ENCODE measurements at regions not wholly inside any gene's neighbourhood (a gene's known extent, or its start where the extent isn't known, plus 50 kb on each side); places are given as distances from the start of the nearest gene placed in this dataset.

- POLR2A ChIA-PET = no interaction called here
- FAIRE-seq = no peak
- Histone ChIP-seq H3K4me3 (replicated peaks in 1 of 3; ENCODE audit: insufficient read depth in 1 of 3, low read depth in 1 of 3, low read length in 3 of 3) (no peak overlapping the region), H2AFZ (ENCODE audit: low read depth, low read length) (no peak overlapping the region), H4K20me1 (replicated peaks; ENCODE audit: control insufficient read depth, extremely low read depth, insufficient read depth, low read length) (no peaks in the 10 kb centered on the region), H3K9me3 (replicated peaks; ENCODE audit: control insufficient read depth, insufficient read depth, low read length) (no peaks in the 10 kb centered on the region), H3K9ac (replicated peaks; ENCODE audit: extremely low read depth, insufficient read depth, low read length) (no peak overlapping the region), H3K79me2 (ENCODE audit: control insufficient read depth, insufficient read depth, low read length) (no peaks in the 10 kb centered on the region), H3K4me2 (ENCODE audit: insufficient read depth, low read length) (no peak overlapping the region), H3K36me3 (ENCODE audit: control insufficient read depth in 2 of 2, extremely low read depth in 1 of 2, insufficient read depth in 2 of 2, low read length in 2 of 2) (no peaks in the 10 kb centered on the region), H3K27me3 (ENCODE audit: control insufficient read depth in 2 of 2, insufficient read depth in 2 of 2, low read length in 2 of 2) (no peaks in the 10 kb centered on the region), H3K27ac (ENCODE audit: insufficient read depth, low read depth, low read length) (no peak overlapping the region), H3K4me1 (ENCODE audit: control insufficient read depth, extremely low read depth, insufficient read depth, low read length) (no peaks in the 10 kb centered on the region), H3K9me1 (replicated peaks; ENCODE audit: control insufficient read depth, extremely low read depth, insufficient read depth, low read length) (no peaks in the 10 kb centered on the region)
- CTCF ChIA-PET = no interaction called here
- intact Hi-C loops (cut with micrococcal nuclease) (no loop called here), dilution Hi-C loops (cut with MboI; ENCODE audit: extremely low pct_ligation_motif_present, low sequenced_read_pairs) (no loop called here)
- TF ChIP-seq EZH2 (IDR thresholded peaks at IDR 0.05; ENCODE audit: borderline replicate concordance, low read depth, low read length, severe bottlenecking) (no peak), MYC (IDR thresholded peaks at IDR 0.05; ENCODE audit: low read depth, low read length) (no peak), FOS (IDR thresholded peaks at IDR 0.05; ENCODE audit: borderline replicate concordance, insufficient read depth, low read length) (no peak), JUN (IDR thresholded peaks at IDR 0.05; ENCODE audit: borderline replicate concordance, insufficient read depth, insufficient read length, low read depth) (no peak), POLR2A (IDR thresholded peaks at IDR 0.05; ENCODE audit: low read depth, low read length) (no peak), POLR2AphosphoS5 (IDR thresholded peaks at IDR 0.05; ENCODE audit: insufficient read depth, low read depth, low read length) (no peak), GATA2 (IDR thresholded peaks at IDR 0.05; ENCODE audit: insufficient read depth, insufficient read length, low read depth, low read length) (no peak), CTCF (IDR thresholded peaks at IDR 0.05; ENCODE audit: extremely low read depth in 1 of 2, insufficient read depth in 1 of 2, low read depth in 1 of 2, low read length in 2 of 2) (no peak)
- TF ChIP-seq, protein P1, sequence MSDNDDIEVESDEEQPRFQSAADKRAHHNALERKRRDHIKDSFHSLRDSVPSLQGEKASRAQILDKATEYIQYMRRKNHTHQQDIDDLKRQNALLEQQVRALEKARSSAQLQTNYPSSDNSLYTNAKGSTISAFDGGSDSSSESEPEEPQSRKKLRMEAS (IDR thresholded peaks at IDR 0.05; ENCODE audit: insufficient read depth, insufficient read length) = no peak
- no TSS peak for BruUV-seq (replicated peaks)
- DNase-seq (ENCODE audit: low read depth, low spot score) = no peak
Measured at GRCh38 chr1:104646233-104646632, 896.5 kb downstream of the AMY1C start.

Measured in endothelial cell of umbilical vein (primary cell).